H1 (cell line): ENCODE measurements at regions not wholly inside any gene's neighbourhood (a gene's known extent, or its start where the extent isn't known, plus 50 kb on each side); places are given as distances from the start of the nearest gene placed in this dataset.

Experiments
- CTCF ChIA-PET: fragments of 300-600 bp; sonication (Branson Sonifier 250); formaldehyde crosslinking; loops from one replicate; lab custom pipeline; 2021; ENCODE audit not compliant: partially characterized antibody; lab: Charles Lee
- POLR2A ChIA-PET: fragments of 300-600 bp; sonication (Branson Sonifier 250); formaldehyde crosslinking; loops from one replicate; lab custom pipeline; 2021; ENCODE audit warnings: inconsistent platforms; ENCODE audit not compliant: partially characterized antibody; lab: Charles Lee
- DNase-seq, 2 experiments: peaks; one replicate each; pipeline versions ENCODE4 v3.0.0 to v3.0.0-alpha.2; 2010 to 2022; ENCODE audit warnings: low spot score in 2 of 2, low read depth in 1 of 2, mixed read lengths in 1 of 2
- FAIRE-seq: peaks from 2 replicates; lab custom pipeline; 2011; peaks lifted over from hg19 to GRCh38; lab: Jason Lieb, UNC
- H2AFZ ChIP-seq: 2 replicates; pipeline ENCODE4 v1.8.1; 2012; ENCODE audit warnings: low read length, inconsistent platforms
- H2AK5ac ChIP-seq: 2 replicates; pipeline ENCODE4 v1.6.1; 2013; ENCODE audit warnings: low read depth, low read length
- H2BK120ac ChIP-seq: replicated peaks from 2 replicates; pipeline ENCODE3; 2013; ENCODE audit warnings: low read depth, low read length, inconsistent platforms
- H2BK12ac ChIP-seq: 2 replicates; pipeline ENCODE4 v1.6.1; 2013; ENCODE audit warnings: low read depth, low read length
- H2BK15ac ChIP-seq: 2 replicates; pipeline ENCODE4 v1.6.1; 2013; ENCODE audit warnings: low read length
- H2BK20ac ChIP-seq: 2 replicates; pipeline ENCODE4 v1.6.1; 2013; ENCODE audit warnings: low read length
- H2BK5ac ChIP-seq: 2 replicates; pipeline ENCODE4 v1.6.1; 2013; ENCODE audit warnings: low read depth, low read length
- H3K14ac ChIP-seq: 2 replicates; pipeline ENCODE4 v1.6.1; 2013; ENCODE audit warnings: inconsistent platforms; ENCODE audit not compliant: insufficient read length
- H3K18ac ChIP-seq: 2 replicates; pipeline ENCODE4 v1.6.1; 2013; ENCODE audit warnings: low read length; ENCODE audit errors: extremely low read depth
- H3K23ac ChIP-seq: 2 replicates; pipeline ENCODE4 v1.6.1; 2013; ENCODE audit warnings: inconsistent platforms; ENCODE audit not compliant: insufficient read length
- H3K23me2 ChIP-seq: 2 replicates; pipeline ENCODE4 v1.6.1; 2013; ENCODE audit warnings: low read depth, low read length
- H3K27ac ChIP-seq: 2 replicates; pipeline ENCODE4 v1.6.1; 2011; ENCODE audit warnings: low read depth, low read length, inconsistent platforms
- H3K27me3 ChIP-seq, 4 experiments: replicated peaks in 1 of 4; 1 replicate in 1 of 4; 2 replicates in 3 of 4; pipeline versions ENCODE4 v1.6.1 to v1.8.1; 2011 to 2013; ENCODE audit warnings: low read length in 3 of 4, mild to moderate bottlenecking in 3 of 4, inconsistent platforms in 2 of 4, mixed read lengths in 2 of 4, moderate library complexity in 1 of 4; ENCODE audit not compliant: control insufficient read depth in 3 of 4, insufficient read depth in 3 of 4; ENCODE audit errors: extremely low read depth in 1 of 4
- H3K36me3 ChIP-seq, 4 experiments: 2 replicates each; pipeline versions ENCODE4 v1.6.1 to v1.8.1; 2011 to 2013; ENCODE audit warnings: mild to moderate bottlenecking in 4 of 4, low read length in 3 of 4, moderate library complexity in 2 of 4, control low read depth in 1 of 4, inconsistent platforms in 1 of 4; ENCODE audit not compliant: insufficient read depth in 4 of 4, control insufficient read depth in 2 of 4
- H3K4ac ChIP-seq: replicated peaks from 2 replicates; pipeline ENCODE3; 2013; ENCODE audit warnings: low read length, low read depth, mixed read lengths, inconsistent platforms; ENCODE audit not compliant: insufficient read length
- H3K4me1 ChIP-seq, 4 experiments: replicated peaks in 1 of 4; 1 replicate in 1 of 4; 2 replicates in 3 of 4; pipeline versions ENCODE4 v1.6.1 to v1.8.1; 2011 to 2013; ENCODE audit warnings: low read length in 3 of 4, inconsistent platforms in 2 of 4, mixed read lengths in 1 of 4; ENCODE audit not compliant: insufficient read depth in 4 of 4, control insufficient read depth in 3 of 4
- H3K4me2 ChIP-seq, 2 experiments: 2 replicates each; pipeline versions ENCODE4 v1.6.1 to v1.8.1; 2011 to 2013; ENCODE audit warnings: low read depth in 2 of 2, low read length in 2 of 2, control low read depth in 1 of 2, inconsistent platforms in 1 of 2, mild to moderate bottlenecking in 1 of 2; ENCODE audit not compliant: insufficient read depth in 1 of 2
- H3K4me3 ChIP-seq, 4 experiments: fragments of 200-600, 300-600 bp in 1 of 4; sonication (generic), shearing (Covaris generic), sonication (Bioruptor Twin) in 1 of 4; 2 replicates each; pipeline versions ENCODE4 v1.5.1 to v1.8.1; 2011 to 2016; ENCODE audit warnings: low read length in 4 of 4, low read depth in 3 of 4, control low read depth in 2 of 4, inconsistent platforms in 2 of 4, mild to moderate bottlenecking in 2 of 4, mixed read lengths in 1 of 4, moderate library complexity in 1 of 4; ENCODE audit not compliant: insufficient read depth in 2 of 4; ENCODE audit errors: extremely low read depth in 1 of 4
- H3K56ac ChIP-seq: replicated peaks from 2 replicates; pipeline ENCODE3; 2013; ENCODE audit warnings: low read depth, mild to moderate bottlenecking, mixed read lengths, low read length, inconsistent platforms; ENCODE audit not compliant: insufficient read length
- H3K79me1 ChIP-seq: 2 replicates; pipeline ENCODE4 v1.6.1; 2013; ENCODE audit warnings: low read depth, low read length, control low read depth
- H3K79me2 ChIP-seq, 2 experiments: 2 replicates each; pipeline versions ENCODE4 v1.6.1 to v1.8.1; 2012 to 2013; ENCODE audit warnings: low read length in 2 of 2, mild to moderate bottlenecking in 2 of 2, inconsistent platforms in 1 of 2; ENCODE audit not compliant: insufficient read depth in 2 of 2, control insufficient read depth in 1 of 2
- H3K9ac ChIP-seq, 4 experiments: replicated peaks in 1 of 4; 1 replicate in 1 of 4; 2 replicates in 3 of 4; pipeline versions ENCODE4 v1.6.1 to v1.8.1; 2011 to 2013; ENCODE audit warnings: low read depth in 3 of 4, low read length in 3 of 4, control low read depth in 2 of 4, mild to moderate bottlenecking in 2 of 4, moderate library complexity in 2 of 4, inconsistent platforms in 1 of 4; ENCODE audit errors: extremely low read depth in 1 of 4
- H3K9me3 ChIP-seq, 2 experiments: 2 replicates each; pipeline versions ENCODE4 v1.6.1 to v1.8.1; 2012 to 2013; ENCODE audit warnings: mild to moderate bottlenecking in 2 of 2, moderate library complexity in 2 of 2, control low read depth in 1 of 2, inconsistent platforms in 1 of 2, low read depth in 1 of 2, low read length in 1 of 2, mixed read lengths in 1 of 2; ENCODE audit not compliant: insufficient read depth in 2 of 2
- H4K20me1 ChIP-seq, 2 experiments: replicated peaks in 1 of 2; 2 replicates each; pipeline versions ENCODE3 to v1.8.1; 2011 to 2013; ENCODE audit warnings: inconsistent platforms in 2 of 2, low read length in 2 of 2, mild to moderate bottlenecking in 1 of 2; ENCODE audit not compliant: insufficient read depth in 2 of 2, control insufficient read depth in 1 of 2
- H4K5ac ChIP-seq: 2 replicates; pipeline ENCODE4 v1.6.1; 2013; ENCODE audit warnings: low read length, low read depth, mixed read lengths, inconsistent platforms; ENCODE audit not compliant: insufficient read length
- H4K8ac ChIP-seq: 2 replicates; pipeline ENCODE4 v1.8.0; 2013; ENCODE audit warnings: mild to moderate bottlenecking, moderate library complexity, low read length, inconsistent platforms; ENCODE audit not compliant: insufficient read depth; ENCODE audit errors: extremely low read depth
- H4K91ac ChIP-seq: replicated peaks from 2 replicates; pipeline ENCODE3; 2013; ENCODE audit warnings: low read length, mixed read lengths, inconsistent platforms; ENCODE audit not compliant: insufficient read length
- BCL11A ChIP-seq, 2 experiments: IDR thresholded peaks; one replicate each; pipeline ENCODE4 v1.6.1; 2011; ENCODE audit warnings: low read depth in 2 of 2, low read length in 2 of 2, mild to moderate bottlenecking in 2 of 2
- CBX5 ChIP-seq: fragments of 300-800, 300-1000 bp; sonication (generic); IDR thresholded peaks from 2 replicates; pipeline ENCODE4 v1.7.1; 2016; ENCODE audit warnings: antibody characterized with exemption, low read length, low read depth
- CHD2 ChIP-seq: IDR thresholded peaks from 2 replicates; pipeline ENCODE4 v1.6.1; 2012; ENCODE audit warnings: low read length, improper control_type of control experiment
- CTCF ChIP-seq, 3 experiments: IDR thresholded peaks; 1 replicate in 2 of 3; 2 replicates in 1 of 3; pipeline versions ENCODE4 v1.5.1 to v1.6.1; 2011; ENCODE audit warnings: low read length in 3 of 3, mild to moderate bottlenecking in 3 of 3, inconsistent platforms in 2 of 3, low read depth in 1 of 3, moderate library complexity in 1 of 3; ENCODE audit not compliant: insufficient read depth in 1 of 3; ENCODE audit errors: control extremely low read depth in 1 of 3
- EP300 ChIP-seq, 2 experiments: IDR thresholded peaks; 1 replicate in 1 of 2; 2 replicates in 1 of 2; pipeline ENCODE4 v1.6.1; 2011 to 2012; ENCODE audit warnings: low read depth in 2 of 2, low read length in 2 of 2, mild to moderate bottlenecking in 2 of 2, borderline replicate concordance in 1 of 2, inconsistent platforms in 1 of 2, moderate library complexity in 1 of 2
- GTF2F1 ChIP-seq: IDR thresholded peaks from 2 replicates; pipeline ENCODE4 v1.6.1; 2012; ENCODE audit warnings: low read depth, low read length, improper control_type of control experiment, borderline replicate concordance
- HDAC6 ChIP-seq: IDR thresholded peaks from one replicate; pipeline ENCODE4 v1.7.1; 2012; ENCODE audit warnings: low read depth, mild to moderate bottlenecking, inconsistent platforms, low read length, moderate library complexity
- RXRA ChIP-seq: IDR thresholded peaks from 2 replicates; pipeline ENCODE4 v1.6.1; 2011; ENCODE audit warnings: low read depth, mild to moderate bottlenecking, low read length, moderate library complexity; ENCODE audit not compliant: insufficient read depth
- SP4 ChIP-seq: IDR thresholded peaks from 2 replicates; pipeline ENCODE4 v1.6.1; 2012; ENCODE audit warnings: low read length, inconsistent platforms
- TCF12 ChIP-seq: IDR thresholded peaks from 2 replicates; pipeline ENCODE4 v1.6.1; 2011; ENCODE audit warnings: low read depth, mild to moderate bottlenecking, low read length
- YY1 ChIP-seq: IDR thresholded peaks from 2 replicates; pipeline ENCODE4 v1.6.1; 2011; ENCODE audit warnings: low read depth, mild to moderate bottlenecking, low read length
- WGBS, 2 experiments: shearing (Covaris generic) in 1 of 2; methylation state at CpG; one replicate each; pipeline versions ENCODE4 v1.1.6 to v1.1.7; 2013 to 2015; ENCODE audit warnings: low lambda C conversion rate in 2 of 2, mixed read lengths in 2 of 2, inconsistent platforms in 1 of 2, low coverage in 1 of 2, missing lambda C conversion rate in 1 of 2; ENCODE audit not compliant: insufficient replicate concordance in 2 of 2, insufficient coverage in 1 of 2, insufficient read length in 1 of 2; ENCODE audit errors: extremely low coverage in 1 of 2, missing lambda C conversion rate in 1 of 2; 5-methylcytosine and 5-hydroxymethylcytosine counted together
- TF ChIP-seq, protein P1 (sequence below): IDR thresholded peaks from 2 replicates; pipeline ENCODE4 v1.6.1; 2012; ENCODE audit warnings: inconsistent platforms

GRCh38 chr13:40875583-40875982, 86.2 kb downstream of the SLC25A15 start:
- no peak overlapping the region for H2AFZ ChIP-seq
- no peak overlapping the region for H3K27ac ChIP-seq
- no peaks in the 10 kb centered on the region for H4K20me1 ChIP-seq
- H2BK20ac ChIP-seq, result no peak overlapping the region
- 89% methylated on average over 6 of the region's 6 CpGs; no CpG with 5 or more reads in 1 of the 2 experiments for WGBS, 2 experiments
- H2BK5ac ChIP-seq, result no peak overlapping the region
- no peak overlapping the region for H2BK12ac ChIP-seq
- CTCF ChIA-PET, result interaction anchor here (0.6 to 1.3 kb wide), 3 partner anchors 98 to 1300 kb away, joined by 3 to 4 read pairs (median 3); no protein-coding TSS in a partner anchor
- no peak overlapping the region for H2BK15ac ChIP-seq
- peaks cover 0 to 3% (median 0%) of the 10 kb centered on the region in 4 experiments; a peak in 1 of 8 replicates for H3K36me3 ChIP-seq
- no peak overlapping the region for H3K4me2 ChIP-seq
- H3K4me1 ChIP-seq, result no peaks in the 10 kb centered on the region
- DNase-seq (no peak), FAIRE-seq (no peak)
- H4K5ac ChIP-seq, result no peak overlapping the region
- no peak overlapping the region for H3K9ac ChIP-seq
- POLR2A ChIA-PET, result no interaction called here
- no peak overlapping the region for H3K4me3 ChIP-seq
- H3K23me2 ChIP-seq, result no peaks in the 10 kb centered on the region
- no peaks in the 10 kb centered on the region for H3K27me3 ChIP-seq
- H3K79me2 ChIP-seq, result no peaks in the 10 kb centered on the region
- no peak overlapping the region for H2BK120ac ChIP-seq
- peaks cover 26 to 37% of the 10 kb centered on the region in 2 experiments; a peak in 3 of 4 replicates for H3K9me3 ChIP-seq
- no peaks in the 10 kb centered on the region for H3K79me1 ChIP-seq
- no peak overlapping the region for H3K23ac ChIP-seq
- no peak overlapping the region for H2AK5ac ChIP-seq
- H3K14ac ChIP-seq, result no peak overlapping the region
- no peak overlapping the region for H4K8ac ChIP-seq
- no peak overlapping the region for H3K18ac ChIP-seq
- no peak overlapping the region for H3K4ac ChIP-seq
- H3K56ac ChIP-seq, result no peak overlapping the region
- H4K91ac ChIP-seq, result no peak overlapping the region
- no peak for TF ChIP-seq BCL11A (IDR thresholded peaks at IDR 0.05; ENCODE audit: low read depth in 2 of 2, low read length in 2 of 2)
- no peak for TF ChIP-seq GTF2F1
- TF ChIP-seq YY1, result no peak
- TF ChIP-seq RXRA, result no peak
- TF ChIP-seq CTCF (IDR thresholded peaks at IDR 0.05; ENCODE audit: control extremely low read depth in 1 of 3, insufficient read depth in 1 of 3, low read depth in 1 of 3, low read length in 3 of 3), result no peak
- no peak for TF ChIP-seq CBX5
- no peak for TF ChIP-seq CHD2
- no peak for TF ChIP-seq EP300 (IDR thresholded peaks at IDR 0.05; ENCODE audit: borderline replicate concordance in 1 of 2, low read depth in 2 of 2, low read length in 2 of 2)
- TF ChIP-seq SP4, result no peak
- TF ChIP-seq HDAC6, result no peak
- no peak for TF ChIP-seq TCF12
- TF ChIP-seq, protein P1, sequence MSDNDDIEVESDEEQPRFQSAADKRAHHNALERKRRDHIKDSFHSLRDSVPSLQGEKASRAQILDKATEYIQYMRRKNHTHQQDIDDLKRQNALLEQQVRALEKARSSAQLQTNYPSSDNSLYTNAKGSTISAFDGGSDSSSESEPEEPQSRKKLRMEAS, result no peak
